Liver (tissue), 8 donors: ENCODE measurements at regions not wholly inside any gene's neighbourhood (a gene's known extent, or its start where the extent isn't known, plus 50 kb on each side); places are given as distances from the start of the nearest gene placed in this dataset.

Source experiments
- DNase-seq: peaks from one replicate; pipeline ENCODE4 v3.0.0-alpha.2; 2017; ENCODE audit warnings: low spot score
- H3K27ac ChIP-seq, 2 donors: one replicate each; pipeline ENCODE4 v1.7.0; 2013; ENCODE audit warnings: inconsistent platforms in 2 of 2, low read length in 2 of 2, control low read depth in 1 of 2, low read depth in 1 of 2, mild to moderate bottlenecking in 1 of 2
- H3K27me3 ChIP-seq, 4 donors: one replicate each; pipeline versions ENCODE4 v1.6.1 to v1.7.0; 2013; ENCODE audit warnings: low read length in 3 of 4, inconsistent platforms in 1 of 4, mild to moderate bottlenecking in 1 of 4, moderate library complexity in 1 of 4; ENCODE audit not compliant: control insufficient read depth in 4 of 4, insufficient read depth in 4 of 4
- H3K36me3 ChIP-seq, 4 donors: one replicate each; pipeline versions ENCODE4 v1.6.1 to v1.7.0; 2013; ENCODE audit warnings: low read length in 3 of 4, mild to moderate bottlenecking in 3 of 4, low read depth in 1 of 4, moderate library complexity in 1 of 4; ENCODE audit not compliant: control insufficient read depth in 4 of 4, insufficient read depth in 3 of 4
- H3K4me1 ChIP-seq, 4 donors: one replicate each; pipeline versions ENCODE4 v1.6.1 to v1.7.0; 2013; ENCODE audit warnings: low read length in 3 of 4, mild to moderate bottlenecking in 3 of 4, moderate library complexity in 1 of 4; ENCODE audit not compliant: control insufficient read depth in 4 of 4, insufficient read depth in 4 of 4
- H3K4me3 ChIP-seq, 3 donors: one replicate each; pipeline versions ENCODE4 v1.6.1 to v1.7.0; 2013; ENCODE audit warnings: low read length in 3 of 3, control low read depth in 1 of 3, low read depth in 1 of 3, mild to moderate bottlenecking in 1 of 3
- H3K9ac ChIP-seq, 2 donors: one replicate each; pipeline ENCODE4 v1.7.0; 2013; ENCODE audit warnings: low read length in 2 of 2, mild to moderate bottlenecking in 2 of 2, moderate library complexity in 2 of 2, control low read depth in 1 of 2, low read depth in 1 of 2
- H3K9me3 ChIP-seq, 4 donors: one replicate each; pipeline versions ENCODE4 v1.6.1 to v1.7.0; 2013; ENCODE audit warnings: low read length in 3 of 4; ENCODE audit not compliant: control insufficient read depth in 4 of 4
- EGR1 ChIP-seq, 2 donors: IDR thresholded peaks; 2 replicates each; pipeline ENCODE4 v1.6.1; 2016 to 2018; ENCODE audit warnings: antibody characterized with exemption in 2 of 2, low read depth in 2 of 2
- FOXA1 ChIP-seq: IDR thresholded peaks from 2 replicates; pipeline ENCODE4 v1.6.1; 2016; ENCODE audit warnings: antibody characterized with exemption
- FOXA2 ChIP-seq: IDR thresholded peaks from 2 replicates; pipeline ENCODE4 v1.6.1; 2016; ENCODE audit warnings: antibody characterized with exemption
- GABPA ChIP-seq, 2 donors: IDR thresholded peaks in 1 of 2; conservative IDR thresholded peaks in 1 of 2; 2 replicates each; pipeline ENCODE4 v1.6.1; 2016; ENCODE audit warnings: antibody characterized with exemption in 2 of 2, mild to moderate bottlenecking in 1 of 2, moderate library complexity in 1 of 2
- HNF4G ChIP-seq: IDR thresholded peaks from 2 replicates; pipeline ENCODE4 v1.6.1; 2016; ENCODE audit warnings: antibody characterized with exemption
- JUND ChIP-seq, 2 donors: IDR thresholded peaks; 2 replicates each; pipeline ENCODE4 v1.6.1; 2016; ENCODE audit warnings: antibody characterized with exemption in 2 of 2
- NR2F2 ChIP-seq: IDR thresholded peaks from 2 replicates; pipeline ENCODE4 v1.6.1; 2016; ENCODE audit warnings: antibody characterized with exemption
- RAD21 ChIP-seq, 2 donors: IDR thresholded peaks; 2 replicates each; pipeline ENCODE4 v1.6.1; 2016; ENCODE audit warnings: antibody characterized with exemption in 2 of 2, mild to moderate bottlenecking in 2 of 2
- RXRA ChIP-seq, 2 donors: IDR thresholded peaks; 2 replicates each; pipeline ENCODE4 v1.6.1; 2017 to 2018; ENCODE audit warnings: antibody characterized with exemption in 2 of 2, mild to moderate bottlenecking in 1 of 2
- SP1 ChIP-seq: IDR thresholded peaks from 2 replicates; pipeline ENCODE4 v1.6.1; 2018; ENCODE audit warnings: antibody characterized with exemption, mild to moderate bottlenecking
- TAF1 ChIP-seq: conservative IDR thresholded peaks from 2 replicates; pipeline ENCODE4 v1.6.1; 2016; ENCODE audit warnings: antibody characterized with exemption, mild to moderate bottlenecking
- YY1 ChIP-seq: IDR thresholded peaks from 2 replicates; pipeline ENCODE4 v1.6.1; 2016; ENCODE audit warnings: antibody characterized with exemption, mild to moderate bottlenecking
- WGBS: extraction: QIAGEN DNeasy Blood & Tissue Kit; methylation state at CpG from one replicate; pipeline ENCODE4 v1.1.7; 2013; 5-methylcytosine and 5-hydroxymethylcytosine counted together
- TF ChIP-seq, protein P1 (sequence below): IDR thresholded peaks from 2 replicates; pipeline ENCODE4 v1.6.1; 2016; ENCODE audit warnings: antibody characterized with exemption, mild to moderate bottlenecking
- TF ChIP-seq, protein P2 (sequence below): IDR thresholded peaks from 2 replicates; pipeline ENCODE4 v1.6.1; 2016; ENCODE audit warnings: antibody characterized with exemption
- TF ChIP-seq, protein P3 (sequence below): fragments of 150-350 bp; IDR thresholded peaks from 2 replicates; pipeline ENCODE4 v1.5.1; 2017; ENCODE audit warnings: improper control_type of control experiment, low read depth, low read length; ENCODE audit not compliant: missing input control
- TF ChIP-seq, protein P4 (sequence below): IDR thresholded peaks from 2 replicates; pipeline ENCODE4 v1.6.1; 2016; ENCODE audit warnings: antibody characterized with exemption
- TF ChIP-seq, protein P5 (sequence below): IDR thresholded peaks from 2 replicates; pipeline ENCODE4 v1.6.1; 2016; ENCODE audit warnings: antibody characterized with exemption
- donor health status: healthy.
- donor health status: healthy.
- donor health status: healthy.
- donor health status: healthy.
- donor health status: healthy.

DNA sequence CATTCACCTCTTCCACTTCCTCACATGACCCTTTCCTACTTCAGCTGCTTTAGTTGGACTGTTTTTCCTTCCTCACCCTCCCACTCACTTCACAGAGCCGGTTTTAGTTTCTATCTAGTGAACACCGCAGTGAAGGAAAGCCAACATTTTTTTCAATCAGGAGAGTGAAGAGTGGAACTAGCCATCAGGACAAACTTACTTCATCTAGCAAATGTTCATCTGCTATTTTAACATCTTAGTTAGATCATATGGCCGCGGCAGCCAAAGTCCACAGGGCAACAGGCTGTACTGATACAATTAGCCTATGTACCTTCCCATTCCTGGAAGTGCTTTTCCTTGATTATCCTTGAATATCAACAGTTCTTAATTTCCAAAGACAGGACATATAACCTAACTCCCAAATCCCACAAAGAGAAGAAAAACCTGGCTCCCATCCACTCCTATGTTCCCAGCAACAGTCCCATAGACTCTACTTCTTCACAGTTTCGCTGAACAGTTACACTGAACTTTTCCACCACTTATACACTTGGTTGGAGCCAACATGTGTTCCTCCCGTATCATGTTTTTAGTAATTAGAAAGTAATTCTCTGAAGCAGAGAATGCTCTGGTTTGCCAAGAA lies 456.2 kb upstream of the THBS1 start:
- Histone ChIP-seq H3K36me3 (no peaks in the 10 kb centered on the region), H3K27me3 (peaks cover 0 to 5% (median 0%) of the 10 kb centered on the region in 4 donors), H3K9me3 (peaks cover 0 to 5% (median 0%) of the 10 kb centered on the region in 4 donors), H3K27ac (peak overlapping the region in 1 of 2 donors; percentile 31), H3K4me3 (no peak overlapping the region), H3K4me1 (no peaks in the 10 kb centered on the region), H3K9ac (no peak overlapping the region)
- WGBS: 81% methylated on average over 6 of the region's 6 CpGs
- DNase-seq: no peak
- TF ChIP-seq RXRA (IDR thresholded peaks at IDR 0.05): peak; percentile 21 to 33
- TF ChIP-seq NR2F2: no peak
- TF ChIP-seq, protein P1, sequence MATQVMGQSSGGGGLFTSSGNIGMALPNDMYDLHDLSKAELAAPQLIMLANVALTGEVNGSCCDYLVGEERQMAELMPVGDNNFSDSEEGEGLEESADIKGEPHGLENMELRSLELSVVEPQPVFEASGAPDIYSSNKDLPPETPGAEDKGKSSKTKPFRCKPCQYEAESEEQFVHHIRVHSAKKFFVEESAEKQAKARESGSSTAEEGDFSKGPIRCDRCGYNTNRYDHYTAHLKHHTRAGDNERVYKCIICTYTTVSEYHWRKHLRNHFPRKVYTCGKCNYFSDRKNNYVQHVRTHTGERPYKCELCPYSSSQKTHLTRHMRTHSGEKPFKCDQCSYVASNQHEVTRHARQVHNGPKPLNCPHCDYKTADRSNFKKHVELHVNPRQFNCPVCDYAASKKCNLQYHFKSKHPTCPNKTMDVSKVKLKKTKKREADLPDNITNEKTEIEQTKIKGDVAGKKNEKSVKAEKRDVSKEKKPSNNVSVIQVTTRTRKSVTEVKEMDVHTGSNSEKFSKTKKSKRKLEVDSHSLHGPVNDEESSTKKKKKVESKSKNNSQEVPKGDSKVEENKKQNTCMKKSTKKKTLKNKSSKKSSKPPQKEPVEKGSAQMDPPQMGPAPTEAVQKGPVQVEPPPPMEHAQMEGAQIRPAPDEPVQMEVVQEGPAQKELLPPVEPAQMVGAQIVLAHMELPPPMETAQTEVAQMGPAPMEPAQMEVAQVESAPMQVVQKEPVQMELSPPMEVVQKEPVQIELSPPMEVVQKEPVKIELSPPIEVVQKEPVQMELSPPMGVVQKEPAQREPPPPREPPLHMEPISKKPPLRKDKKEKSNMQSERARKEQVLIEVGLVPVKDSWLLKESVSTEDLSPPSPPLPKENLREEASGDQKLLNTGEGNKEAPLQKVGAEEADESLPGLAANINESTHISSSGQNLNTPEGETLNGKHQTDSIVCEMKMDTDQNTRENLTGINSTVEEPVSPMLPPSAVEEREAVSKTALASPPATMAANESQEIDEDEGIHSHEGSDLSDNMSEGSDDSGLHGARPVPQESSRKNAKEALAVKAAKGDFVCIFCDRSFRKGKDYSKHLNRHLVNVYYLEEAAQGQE: no peak

DNA sequence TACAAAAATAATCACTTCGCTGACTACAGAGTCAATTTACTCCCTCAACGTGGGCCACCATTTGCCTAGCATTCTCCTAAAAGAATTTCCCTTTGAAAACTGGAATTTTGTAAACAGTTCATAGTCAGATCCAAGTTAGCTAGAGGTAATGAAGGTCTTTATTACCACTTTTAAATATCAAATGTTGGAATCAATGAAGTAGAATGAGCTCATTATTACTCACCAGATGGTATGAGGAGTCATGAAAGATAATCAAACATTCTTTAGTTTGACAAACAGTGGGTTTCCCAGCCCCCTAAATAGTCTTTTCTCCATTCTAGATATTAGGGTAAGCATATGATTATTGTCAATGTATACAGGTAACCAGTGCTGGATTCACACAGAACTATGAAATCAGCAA lies 455.7 kb upstream of the THBS1 start:
- no peak for DNase-seq
- H3K9ac ChIP-seq: no peak overlapping the region
- TF ChIP-seq EGR1 (IDR thresholded peaks at IDR 0.05; ENCODE audit: low read depth in 2 of 2) (no peak), GABPA (IDR thresholded peaks at IDR 0.05 in 1 of 2, conservative IDR thresholded peaks at IDR 0.05 in 1 of 2) (no peak), HNF4G (no peak), RXRA (IDR thresholded peaks at IDR 0.05) (no peak), TAF1 (no peak), JUND (IDR thresholded peaks at IDR 0.05) (no peak), SP1 (no peak), FOXA2 (no peak), FOXA1 (no peak), RAD21 (IDR thresholded peaks at IDR 0.05) (no peak), YY1 (no peak), NR2F2 (no peak)
- TF ChIP-seq, protein P2, sequence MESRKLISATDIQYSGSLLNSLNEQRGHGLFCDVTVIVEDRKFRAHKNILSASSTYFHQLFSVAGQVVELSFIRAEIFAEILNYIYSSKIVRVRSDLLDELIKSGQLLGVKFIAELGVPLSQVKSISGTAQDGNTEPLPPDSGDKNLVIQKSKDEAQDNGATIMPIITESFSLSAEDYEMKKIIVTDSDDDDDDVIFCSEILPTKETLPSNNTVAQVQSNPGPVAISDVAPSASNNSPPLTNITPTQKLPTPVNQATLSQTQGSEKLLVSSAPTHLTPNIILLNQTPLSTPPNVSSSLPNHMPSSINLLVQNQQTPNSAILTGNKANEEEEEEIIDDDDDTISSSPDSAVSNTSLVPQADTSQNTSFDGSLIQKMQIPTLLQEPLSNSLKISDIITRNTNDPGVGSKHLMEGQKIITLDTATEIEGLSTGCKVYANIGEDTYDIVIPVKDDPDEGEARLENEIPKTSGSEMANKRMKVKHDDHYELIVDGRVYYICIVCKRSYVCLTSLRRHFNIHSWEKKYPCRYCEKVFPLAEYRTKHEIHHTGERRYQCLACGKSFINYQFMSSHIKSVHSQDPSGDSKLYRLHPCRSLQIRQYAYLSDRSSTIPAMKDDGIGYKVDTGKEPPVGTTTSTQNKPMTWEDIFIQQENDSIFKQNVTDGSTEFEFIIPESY: no peak
- TF ChIP-seq, protein P3, sequence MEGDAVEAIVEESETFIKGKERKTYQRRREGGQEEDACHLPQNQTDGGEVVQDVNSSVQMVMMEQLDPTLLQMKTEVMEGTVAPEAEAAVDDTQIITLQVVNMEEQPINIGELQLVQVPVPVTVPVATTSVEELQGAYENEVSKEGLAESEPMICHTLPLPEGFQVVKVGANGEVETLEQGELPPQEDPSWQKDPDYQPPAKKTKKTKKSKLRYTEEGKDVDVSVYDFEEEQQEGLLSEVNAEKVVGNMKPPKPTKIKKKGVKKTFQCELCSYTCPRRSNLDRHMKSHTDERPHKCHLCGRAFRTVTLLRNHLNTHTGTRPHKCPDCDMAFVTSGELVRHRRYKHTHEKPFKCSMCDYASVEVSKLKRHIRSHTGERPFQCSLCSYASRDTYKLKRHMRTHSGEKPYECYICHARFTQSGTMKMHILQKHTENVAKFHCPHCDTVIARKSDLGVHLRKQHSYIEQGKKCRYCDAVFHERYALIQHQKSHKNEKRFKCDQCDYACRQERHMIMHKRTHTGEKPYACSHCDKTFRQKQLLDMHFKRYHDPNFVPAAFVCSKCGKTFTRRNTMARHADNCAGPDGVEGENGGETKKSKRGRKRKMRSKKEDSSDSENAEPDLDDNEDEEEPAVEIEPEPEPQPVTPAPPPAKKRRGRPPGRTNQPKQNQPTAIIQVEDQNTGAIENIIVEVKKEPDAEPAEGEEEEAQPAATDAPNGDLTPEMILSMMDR: no peak
- TF ChIP-seq, protein P4, sequence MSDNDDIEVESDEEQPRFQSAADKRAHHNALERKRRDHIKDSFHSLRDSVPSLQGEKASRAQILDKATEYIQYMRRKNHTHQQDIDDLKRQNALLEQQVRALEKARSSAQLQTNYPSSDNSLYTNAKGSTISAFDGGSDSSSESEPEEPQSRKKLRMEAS: no peak
- TF ChIP-seq, protein P1: no peak
- TF ChIP-seq, protein P5, sequence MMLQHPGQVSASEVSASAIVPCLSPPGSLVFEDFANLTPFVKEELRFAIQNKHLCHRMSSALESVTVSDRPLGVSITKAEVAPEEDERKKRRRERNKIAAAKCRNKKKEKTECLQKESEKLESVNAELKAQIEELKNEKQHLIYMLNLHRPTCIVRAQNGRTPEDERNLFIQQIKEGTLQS: no peak
- H3K4me3 ChIP-seq: no peak overlapping the region
- no peak overlapping the region for H3K27ac ChIP-seq
- no peaks in the 10 kb centered on the region for H3K36me3 ChIP-seq
- 64% methylated on average over 2 of the region's 2 CpGs for WGBS
- H3K4me1 ChIP-seq: no peaks in the 10 kb centered on the region
- H3K9me3 ChIP-seq: peaks cover 0 to 5% (median 0%) of the 10 kb centered on the region in 4 donors
- peaks cover 0 to 5% (median 0%) of the 10 kb centered on the region in 4 donors for H3K27me3 ChIP-seq
